Activated T-helper 1 cell treated with anti-CD3 and anti-CD28 coated beads, Interleukin-12 subunit alpha, Interleukin-12 subunit beta, Interleukin-2, Interleukin-4 antibody, amounts not matched to agents 30 ng/mL and 10 ng/mL and 1 ng/mL, durations not matched to agents 14 hours and 24 hours and 36 hours (primary cell): ENCODE measurements at regions not wholly inside any gene's neighbourhood (a gene's known extent, or its start where the extent isn't known, plus 50 kb on each side); places are given as distances from the start of the nearest gene placed in this dataset.

Source experiments
- DNase-seq: peaks from one replicate; pipeline ENCODE4 v3.0.0; 2021; ENCODE audit warnings: low spot score
- H3K27ac Mint-ChIP-seq: one replicate; pipeline ENCODE4 v1.8.0; 2021; ENCODE audit warnings: mild to moderate bottlenecking, mixed read lengths
- H3K27me3 Mint-ChIP-seq: one replicate; pipeline ENCODE4 v1.8.0; 2022; ENCODE audit warnings: mild to moderate bottlenecking, moderate library complexity, mixed read lengths; ENCODE audit not compliant: insufficient read depth
- H3K36me3 Mint-ChIP-seq: one replicate; pipeline ENCODE4 v1.8.0; 2021; ENCODE audit warnings: low read depth, mixed read lengths
- H3K4me1 Mint-ChIP-seq: one replicate; pipeline ENCODE4 v1.8.0; 2021; ENCODE audit warnings: low read depth, mixed read lengths
- H3K4me3 Mint-ChIP-seq: one replicate; pipeline ENCODE4 v1.8.0; 2021; ENCODE audit warnings: mild to moderate bottlenecking, moderate library complexity, mixed read lengths
- H3K9me3 Mint-ChIP-seq: one replicate; pipeline ENCODE4 v1.8.0; 2021; ENCODE audit warnings: mixed read lengths
- intact Hi-C: fragments of 100-400 bp; cut with micrococcal nuclease; formaldehyde crosslinking; loops from one replicate; pipeline ENCODE4 v1.15.1; 2024

- DNase-seq = no peak
- Mint-ChIP-seq H3K4me3 (no peak overlapping the region), H3K9me3 (no peaks in the 10 kb centered on the region), H3K4me1 (peaks cover 17% of the 10 kb centered on the region), H3K27me3 (no peaks in the 10 kb centered on the region), H3K36me3 (no peaks in the 10 kb centered on the region), H3K27ac (peak overlapping the region; percentile 49)
- intact Hi-C loops = loop anchor here (1.0 to 2.0 kb wide), 3 partner anchors 14 to 73 kb away; partner anchors contain the start of gene NTPCR
Observed at GRCh38 chr1:232877365-232878028, 72.3 kb downstream of the MAP10 start.

GRCh38 chr1:232878086-232878485, 72.3 kb upstream of the NTPCR start:
- Mint-ChIP-seq H3K27ac (no peak overlapping the region), H3K36me3 (no peaks in the 10 kb centered on the region), H3K4me3 (no peak overlapping the region), H3K27me3 (no peaks in the 10 kb centered on the region), H3K4me1 (peaks cover 17% of the 10 kb centered on the region), H3K9me3 (no peaks in the 10 kb centered on the region)
- intact Hi-C loops = no loop called here
- DNase-seq = no peak

GRCh38 chr1:232880354-232880753, 70.1 kb upstream of the NTPCR start:
- Mint-ChIP-seq H3K27me3 (no peaks in the 10 kb centered on the region), H3K4me1 (peaks cover 17% of the 10 kb centered on the region), H3K36me3 (no peaks in the 10 kb centered on the region), H3K9me3 (no peaks in the 10 kb centered on the region), H3K4me3 (no peak overlapping the region), H3K27ac (no peak overlapping the region)
- intact Hi-C loops = no loop called here
- no peak for DNase-seq

- Mint-ChIP-seq H3K4me1 (no peaks in the 10 kb centered on the region), H3K36me3 (no peaks in the 10 kb centered on the region), H3K27ac (no peak overlapping the region), H3K9me3 (no peaks in the 10 kb centered on the region), H3K27me3 (peaks cover 3% of the 10 kb centered on the region), H3K4me3 (no peak overlapping the region)
- no peak for DNase-seq
- intact Hi-C loops = no loop called here
Observed at GRCh38 chr1:232883992-232884661, 66.3 kb upstream of the NTPCR start.

- Mint-ChIP-seq H3K27ac (no peak overlapping the region), H3K4me3 (no peak overlapping the region), H3K4me1 (peaks cover 8% of the 10 kb centered on the region), H3K9me3 (no peaks in the 10 kb centered on the region), H3K27me3 (peaks cover 3% of the 10 kb centered on the region), H3K36me3 (no peaks in the 10 kb centered on the region)
- DNase-seq = no peak
- intact Hi-C loops = no loop called here
Observed at GRCh38 chr1:232886271-232886670, 64.1 kb upstream of the NTPCR start.

GRCh38 chr1:232890340-232890943, 60.0 kb upstream of the NTPCR start:
- H3K9me3 Mint-ChIP-seq = peaks cover 16% of the 10 kb centered on the region
- H3K36me3 Mint-ChIP-seq = peaks cover 2% of the 10 kb centered on the region
- intact Hi-C loops = no loop called here
- H3K4me3 Mint-ChIP-seq = no peak overlapping the region
- no peak overlapping the region for H3K27ac Mint-ChIP-seq
- H3K4me1 Mint-ChIP-seq = peaks cover 8% of the 10 kb centered on the region
- peaks cover 3% of the 10 kb centered on the region for H3K27me3 Mint-ChIP-seq
- no peak for DNase-seq

- intact Hi-C loops = loop anchor here (1.0 kb wide), 1 partner anchor 14 kb away; no protein-coding TSS in a partner anchor
- Mint-ChIP-seq H3K9me3 (peaks cover 16% of the 10 kb centered on the region), H3K4me3 (no peak overlapping the region), H3K36me3 (peaks cover 2% of the 10 kb centered on the region), H3K27ac (no peak overlapping the region), H3K27me3 (peaks cover 3% of the 10 kb centered on the region), H3K4me1 (peaks cover 8% of the 10 kb centered on the region)
- DNase-seq = no peak
Observed at GRCh38 chr1:232891071-232891470, 59.3 kb upstream of the NTPCR start.

GRCh38 chr1:232891656-232892317, 58.6 kb upstream of the NTPCR start:
- intact Hi-C loops = loop anchor here (1.0 kb wide), 1 partner anchor 14 kb away; no protein-coding TSS in a partner anchor
- peak overlapping the region; percentile 21 for H3K27ac Mint-ChIP-seq
- DNase-seq = no peak
- H3K36me3 Mint-ChIP-seq = peaks cover 2% of the 10 kb centered on the region
- no peak overlapping the region for H3K4me3 Mint-ChIP-seq
- H3K4me1 Mint-ChIP-seq = peaks cover 8% of the 10 kb centered on the region
- H3K27me3 Mint-ChIP-seq = peaks cover 3% of the 10 kb centered on the region
- H3K9me3 Mint-ChIP-seq = peaks cover 16% of the 10 kb centered on the region

GRCh38 chr1:232893481-232894313, 56.7 kb upstream of the NTPCR start:
- Mint-ChIP-seq H3K4me1 (peaks cover 8% of the 10 kb centered on the region), H3K27me3 (peaks cover 2% of the 10 kb centered on the region), H3K9me3 (peaks cover 16% of the 10 kb centered on the region), H3K4me3 (no peak overlapping the region), H3K36me3 (peaks cover 2% of the 10 kb centered on the region), H3K27ac (no peak overlapping the region)
- intact Hi-C loops = no loop called here
- no peak for DNase-seq

- Mint-ChIP-seq H3K27me3 (peaks cover 2% of the 10 kb centered on the region), H3K9me3 (peaks cover 16% of the 10 kb centered on the region)
Observed at GRCh38 chr1:232894436-232894835, 56.0 kb upstream of the NTPCR start.

DNA sequence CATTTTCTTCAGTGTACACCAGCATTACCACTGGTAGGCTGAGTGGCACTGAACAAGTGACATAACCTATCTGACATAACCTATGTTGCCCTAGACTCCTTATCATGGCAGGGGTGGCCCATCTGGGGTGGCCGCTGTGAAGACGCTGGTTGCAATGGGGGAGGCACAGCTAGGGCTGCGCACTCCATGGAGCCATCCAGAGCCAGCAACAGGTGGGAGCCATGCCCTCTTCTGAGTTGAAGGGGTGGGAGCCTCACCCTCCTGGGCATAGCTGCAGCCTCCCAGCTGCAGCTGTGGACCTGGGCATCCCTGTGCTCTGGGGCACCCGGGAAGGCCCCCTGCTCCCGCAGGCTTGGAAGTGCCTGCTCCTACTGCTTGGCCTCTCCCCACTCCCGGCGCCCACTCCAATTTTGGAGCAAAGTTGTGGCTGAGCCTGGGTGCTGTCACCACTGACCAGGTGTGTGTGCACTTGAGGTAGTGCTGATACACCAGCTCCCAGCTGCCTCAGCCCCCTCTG, 52.4 kb upstream of the NTPCR start:
- intact Hi-C loops = no loop called here
- no peak for DNase-seq
- H3K27me3 Mint-ChIP-seq = peaks cover 2% of the 10 kb centered on the region
- no peak overlapping the region for H3K27ac Mint-ChIP-seq
- H3K4me1 Mint-ChIP-seq = peaks cover 22% of the 10 kb centered on the region
- no peak overlapping the region for H3K4me3 Mint-ChIP-seq
- peaks cover under 1% of the 10 kb centered on the region for H3K36me3 Mint-ChIP-seq
- H3K9me3 Mint-ChIP-seq = peaks cover 8% of the 10 kb centered on the region

More at GRCh38 chr1:232894436-232894835, 56.0 kb upstream of the NTPCR start:
- no peak for DNase-seq
- Mint-ChIP-seq H3K4me1 (peaks cover 8% of the 10 kb centered on the region), H3K4me3 (no peak overlapping the region), H3K27ac (no peak overlapping the region), H3K36me3 (peaks cover 2% of the 10 kb centered on the region)
- intact Hi-C loops = no loop called here

DNA sequence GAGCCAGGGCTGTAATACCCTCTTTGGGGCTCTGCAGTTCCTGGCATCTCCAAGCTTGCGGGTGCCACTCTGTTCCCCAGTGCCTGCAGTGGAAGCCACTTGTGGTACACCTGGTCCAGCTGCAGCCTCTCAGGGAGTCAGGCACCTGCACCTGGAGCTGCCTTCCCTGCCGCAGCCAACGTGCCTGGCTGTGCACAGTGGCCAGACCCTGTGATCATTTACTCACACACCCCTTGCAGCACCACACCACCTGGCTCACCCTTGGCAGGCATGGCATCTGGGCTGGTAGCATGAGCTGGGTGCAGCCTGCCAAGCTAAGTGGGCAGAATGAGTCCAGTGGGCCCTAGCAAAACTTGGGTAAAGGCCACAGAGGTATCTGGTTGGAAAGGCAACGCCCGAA, 51.1 kb upstream of the NTPCR start:
- H3K4me1 Mint-ChIP-seq = peaks cover 28% of the 10 kb centered on the region
- H3K9me3 Mint-ChIP-seq = no peaks in the 10 kb centered on the region
- H3K4me3 Mint-ChIP-seq = no peak overlapping the region
- peaks cover 2% of the 10 kb centered on the region for H3K27me3 Mint-ChIP-seq
- H3K36me3 Mint-ChIP-seq = no peaks in the 10 kb centered on the region
- no peak overlapping the region for H3K27ac Mint-ChIP-seq
- intact Hi-C loops = no loop called here
- DNase-seq = no peak
